MM.1S (cell line): ENCODE measurements at regions not wholly inside any gene's neighbourhood (a gene's known extent, or its start where the extent isn't known, plus 50 kb on each side); places are given as distances from the start of the nearest gene placed in this dataset.

Experiments
- CTCF ChIP-seq: fragments of 300-600 bp; sonication (generic); IDR thresholded peaks from 2 replicates; pipeline ENCODE4 v1.5.1; 2016; ENCODE audit warnings: antibody characterized with exemption, low read length, mixed read lengths
- EZH2phosphoT487 ChIP-seq: fragments of 300-600 bp; sonication (generic); IDR thresholded peaks from 2 replicates; pipeline ENCODE4 v1.6.1; 2018; ENCODE audit warnings: antibody characterized with exemption, low read length

GRCh38 chr16:66277311-66278070 lies 89.0 kb upstream of the CDH5 start:
- TF ChIP-seq EZH2phosphoT487 = no peak
- TF ChIP-seq CTCF = no peak
